ENCODE measurements at regions not wholly inside any gene's neighbourhood (a gene's known extent, or its start where the extent isn't known, plus 50 kb on each side); places are given as distances from the start of the nearest gene placed in this dataset.

- no peak for TF ChIP-seq CTCF (IDR thresholded peaks at IDR 0.05)
- no peak for DNase-seq
- no peak for ATAC-seq
- Histone ChIP-seq H3K4me3 (no peak overlapping the region), H3K9me3 (no peaks in the 10 kb centered on the region), H3K4me1 (ENCODE audit: low read depth) (no peaks in the 10 kb centered on the region), H3K36me3 (ENCODE audit: low read depth) (no peaks in the 10 kb centered on the region)
- intact Hi-C loops (cut with DNase I, micrococcal nuclease), result no loop called here
Measured at GRCh38 chr2:156907806-156908205, 349.7 kb upstream of the GALNT5 start.

GRCh38 chr2:156908825-156909224 lies 348.7 kb upstream of the GALNT5 start:
- ATAC-seq (no peak), DNase-seq (no peak)
- no peak overlapping the region for H3K4me3 ChIP-seq
- H3K4me1 ChIP-seq (ENCODE audit: low read depth), result no peaks in the 10 kb centered on the region
- intact Hi-C loops (cut with DNase I, micrococcal nuclease), result no loop called here
- H3K9me3 ChIP-seq, result no peaks in the 10 kb centered on the region
- no peaks in the 10 kb centered on the region for H3K36me3 ChIP-seq (ENCODE audit: low read depth)
- TF ChIP-seq CTCF (IDR thresholded peaks at IDR 0.05), result no peak

GRCh38 chr2:156909983-156910382 lies 347.5 kb upstream of the GALNT5 start:
- ATAC-seq (no peak), DNase-seq (no peak)
- TF ChIP-seq CTCF (IDR thresholded peaks at IDR 0.05), result no peak
- no peak overlapping the region for H3K4me3 ChIP-seq
- intact Hi-C loops (cut with DNase I, micrococcal nuclease), result no loop called here
- H3K9me3 ChIP-seq, result no peaks in the 10 kb centered on the region
- no peaks in the 10 kb centered on the region for H3K4me1 ChIP-seq (ENCODE audit: low read depth)
- no peaks in the 10 kb centered on the region for H3K36me3 ChIP-seq (ENCODE audit: low read depth)

GRCh38 chr2:156915332-156915731 lies 342.2 kb upstream of the GALNT5 start:
- Histone ChIP-seq H3K9me3 (no peaks in the 10 kb centered on the region), H3K4me3 (no peak overlapping the region)

GRCh38 chr2:156918410-156918809 lies 339.1 kb upstream of the GALNT5 start:
- no peak overlapping the region for H3K4me3 ChIP-seq
- intact Hi-C loops (cut with DNase I, micrococcal nuclease), result no loop called here
- TF ChIP-seq CTCF (IDR thresholded peaks at IDR 0.05), result no peak
- H3K36me3 ChIP-seq (ENCODE audit: low read depth), result no peaks in the 10 kb centered on the region
- DNase-seq (no peak), ATAC-seq (no peak)
- H3K9me3 ChIP-seq, result no peaks in the 10 kb centered on the region
- H3K4me1 ChIP-seq (ENCODE audit: low read depth), result no peaks in the 10 kb centered on the region

More at GRCh38 chr2:156915332-156915731, 342.2 kb upstream of the GALNT5 start:
- Histone ChIP-seq H3K4me1 (ENCODE audit: low read depth) (no peaks in the 10 kb centered on the region), H3K36me3 (ENCODE audit: low read depth) (no peaks in the 10 kb centered on the region)
- no peak for DNase-seq
- intact Hi-C loops (cut with DNase I, micrococcal nuclease), result no loop called here
- no peak for ATAC-seq
- TF ChIP-seq CTCF (IDR thresholded peaks at IDR 0.05), result no peak

GRCh38 chr2:156930423-156930822 lies 327.1 kb upstream of the GALNT5 start:
- ATAC-seq, result no peak
- intact Hi-C loops (cut with DNase I, micrococcal nuclease), result no loop called here
- TF ChIP-seq CTCF (IDR thresholded peaks at IDR 0.05), result no peak

More at GRCh38 chr2:156930423-156930822, 327.1 kb upstream of the GALNT5 start:
- Histone ChIP-seq H3K9me3 (no peaks in the 10 kb centered on the region), H3K36me3 (ENCODE audit: low read depth) (no peaks in the 10 kb centered on the region), H3K4me3 (no peak overlapping the region), H3K4me1 (ENCODE audit: low read depth) (no peaks in the 10 kb centered on the region)
- no peak for DNase-seq
